ENCODE measurements at regions not wholly inside any gene's neighbourhood (a gene's known extent, or its start where the extent isn't known, plus 50 kb on each side); places are given as distances from the start of the nearest gene placed in this dataset.
A peak's percentile ranks its signal among the peaks of the same experiment; 100 is the strongest.
"Not testable (repeated sequence)": the region's sequence is repeated elsewhere in the genome, so short reads cannot be mapped to it uniquely, and the experiment has no call there.

GRCh38 chr2:195562570-195563566, 94.2 kb upstream of the SLC39A10 start:
- H3K27ac Mint-ChIP-seq, result peak overlapping the region in 5 of 6 donors; percentile 70 to 94 (median 87)
- H3K9me3 Mint-ChIP-seq, result no peaks in the 10 kb centered on the region
- DNase-seq, result no peak
- H3K27me3 Mint-ChIP-seq (ENCODE audit: low read depth in 3 of 3), result peaks cover 0 to 5% (median 1%) of the 10 kb centered on the region in 3 donors
- H3K4me1 Mint-ChIP-seq, result peaks cover 50 to 54% of the 10 kb centered on the region in 2 donors
- peaks cover 0 to 9% (median 0%) of the 10 kb centered on the region in 3 donors for H3K36me3 Mint-ChIP-seq
- peak overlapping the region; percentile 50 to 79 (median 70) for H3K4me3 Mint-ChIP-seq

DNA sequence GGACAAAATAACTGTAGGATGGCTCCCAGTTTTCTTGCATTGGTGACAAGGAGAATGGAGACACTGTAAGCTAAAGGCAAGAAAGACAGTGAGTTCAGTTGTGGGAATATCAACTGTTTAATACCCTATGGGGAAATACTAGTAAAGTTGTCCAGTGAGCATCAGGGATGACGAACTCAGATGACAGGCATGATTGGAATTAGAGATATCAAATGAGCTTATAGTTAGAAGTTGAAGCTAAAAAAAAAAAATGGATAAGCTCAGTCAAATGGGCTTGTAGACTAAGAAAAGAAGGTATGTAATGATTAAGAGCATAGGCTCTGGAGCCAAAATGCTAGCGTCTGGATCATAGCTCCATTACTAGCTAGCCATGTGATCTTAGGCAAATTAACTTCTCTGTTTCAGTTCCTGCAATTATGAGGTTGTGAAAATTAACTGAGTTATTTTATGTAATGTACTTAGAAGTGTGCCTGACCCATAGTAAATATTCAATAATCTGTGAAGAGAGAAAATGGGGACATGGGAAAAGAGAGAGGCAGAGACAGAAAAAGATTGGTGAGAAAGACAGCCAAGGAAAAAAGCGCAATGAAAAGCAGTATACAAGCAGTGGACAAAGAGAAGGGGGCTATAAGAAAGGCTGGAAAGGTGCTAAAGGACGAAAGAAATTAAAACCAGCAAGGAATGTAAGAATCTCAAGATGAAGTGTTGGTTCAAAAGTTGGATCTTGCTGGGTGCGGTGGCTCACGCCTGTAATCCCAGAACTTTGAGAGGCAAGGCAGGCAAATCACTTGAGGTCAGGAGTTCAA, 95.7 kb upstream of the SLC39A10 start:
- Mint-ChIP-seq H3K4me1 (peaks cover 54 to 60% of the 10 kb centered on the region in 2 donors), H3K4me3 (peak overlapping the region; percentile 48 to 89 (median 51))
- no peak for DNase-seq

GRCh38 chr2:195560209-195560895, 96.7 kb upstream of the SLC39A10 start:
- peaks cover 0 to 7% (median 1%) of the 10 kb centered on the region in 3 donors for H3K27me3 Mint-ChIP-seq (ENCODE audit: low read depth in 3 of 3)
- no peak for DNase-seq
- peak overlapping the region; percentile 77 to 96 (median 90) for H3K27ac Mint-ChIP-seq
- peaks cover 55 to 60% of the 10 kb centered on the region in 2 donors for H3K4me1 Mint-ChIP-seq
- H3K36me3 Mint-ChIP-seq, result peaks cover 0 to 9% (median 0%) of the 10 kb centered on the region in 3 donors
- peak overlapping the region; percentile 74 to 89 (median 76) for H3K4me3 Mint-ChIP-seq
- H3K9me3 Mint-ChIP-seq, result no peaks in the 10 kb centered on the region

More for the DNA sequence above, 95.7 kb upstream of the SLC39A10 start:
- Mint-ChIP-seq H3K36me3 (peaks cover 0 to 9% (median 0%) of the 10 kb centered on the region in 3 donors), H3K27me3 (ENCODE audit: low read depth in 3 of 3) (peaks cover 0 to 5% (median 1%) of the 10 kb centered on the region in 3 donors), H3K27ac (peak overlapping the region; percentile 64 to 96 (median 83)), H3K9me3 (no peaks in the 10 kb centered on the region)

DNA sequence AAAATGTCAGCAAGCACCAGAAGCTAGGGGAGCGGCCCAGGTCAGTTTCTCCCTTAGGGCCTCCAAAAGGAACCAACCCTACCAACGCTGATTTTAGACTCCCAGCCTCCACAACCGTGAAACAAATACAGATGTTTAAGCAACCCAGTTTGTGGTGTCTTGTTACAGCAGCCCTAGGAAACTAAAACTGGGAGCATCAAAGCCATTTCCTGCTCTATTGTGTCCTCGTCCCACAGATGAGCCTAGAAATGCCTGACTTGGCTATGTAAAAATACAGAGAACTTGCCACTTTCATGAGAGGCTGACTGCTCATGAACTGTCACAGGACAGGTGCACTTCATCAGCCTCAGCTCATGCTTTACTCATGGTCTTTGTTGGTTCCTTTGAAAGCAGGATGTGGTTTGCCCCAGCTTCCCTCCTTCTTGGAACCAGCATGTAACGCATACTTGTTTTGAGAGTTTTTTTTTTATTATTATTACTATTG, 97.6 kb upstream of the SLC39A10 start:
- Mint-ChIP-seq H3K9me3 (no peaks in the 10 kb centered on the region), H3K4me1 (peaks cover 55 to 60% of the 10 kb centered on the region in 2 donors), H3K27ac (peak overlapping the region; percentile 77 to 93 (median 86)), H3K4me3 (peak overlapping the region; percentile 65 to 86 (median 75)), H3K27me3 (ENCODE audit: low read depth in 3 of 3) (peaks cover 0 to 8% (median 1%) of the 10 kb centered on the region in 3 donors), H3K36me3 (peaks cover 0 to 9% (median 0%) of the 10 kb centered on the region in 3 donors)
- peak; percentile 62 to 72 (median 69) for DNase-seq

GRCh38 chr2:195555971-195556370, 101.1 kb upstream of the SLC39A10 start:
- Mint-ChIP-seq H3K4me1 (peaks cover 39 to 50% of the 10 kb centered on the region in 2 donors), H3K27me3 (ENCODE audit: low read depth in 3 of 3) (peaks cover 0 to 11% (median 3%) of the 10 kb centered on the region in 3 donors), H3K36me3 (peaks cover 4 to 13% (median 9%) of the 10 kb centered on the region in 3 donors), H3K9me3 (peaks cover 0 to 3% (median 0%) of the 10 kb centered on the region in 6 donors), H3K4me3 (no peak overlapping the region), H3K27ac (no peak overlapping the region)
- no peak for DNase-seq

- H3K27me3 Mint-ChIP-seq (ENCODE audit: low read depth in 3 of 3), result peaks cover 0 to 8% (median 5%) of the 10 kb centered on the region in 3 donors
- peak overlapping the region in 2 of 5 donors; percentile 3 to 52 for H3K4me3 Mint-ChIP-seq
- peaks cover 9 to 16% (median 13%) of the 10 kb centered on the region in 3 donors for H3K36me3 Mint-ChIP-seq
- peak overlapping the region in 5 of 6 donors; percentile 14 to 79 (median 53) for H3K27ac Mint-ChIP-seq
- DNase-seq, result no peak
- H3K9me3 Mint-ChIP-seq, result peaks cover 0 to 6% (median 0%) of the 10 kb centered on the region in 6 donors
- peaks cover 14 to 21% of the 10 kb centered on the region in 2 donors for H3K4me1 Mint-ChIP-seq
These were observed 104.4 kb upstream of the SLC39A10 start for GRCh38 chr2:195552581-195552980.

GRCh38 chr2:195548198-195548940, 108.7 kb upstream of the SLC39A10 start:
- Mint-ChIP-seq H3K9me3 (peaks cover 0 to 8% (median 0%) of the 10 kb centered on the region in 6 donors), H3K4me3 (no peak overlapping the region), H3K36me3 (peaks cover 9 to 16% (median 13%) of the 10 kb centered on the region in 3 donors), H3K27me3 (ENCODE audit: low read depth in 3 of 3) (peaks cover 0 to 7% (median 2%) of the 10 kb centered on the region in 3 donors), H3K27ac (peak overlapping the region in 2 of 6 donors; percentile 18 to 43), H3K4me1 (peaks cover 12 to 25% of the 10 kb centered on the region in 2 donors)
- no peak for DNase-seq

DNA sequence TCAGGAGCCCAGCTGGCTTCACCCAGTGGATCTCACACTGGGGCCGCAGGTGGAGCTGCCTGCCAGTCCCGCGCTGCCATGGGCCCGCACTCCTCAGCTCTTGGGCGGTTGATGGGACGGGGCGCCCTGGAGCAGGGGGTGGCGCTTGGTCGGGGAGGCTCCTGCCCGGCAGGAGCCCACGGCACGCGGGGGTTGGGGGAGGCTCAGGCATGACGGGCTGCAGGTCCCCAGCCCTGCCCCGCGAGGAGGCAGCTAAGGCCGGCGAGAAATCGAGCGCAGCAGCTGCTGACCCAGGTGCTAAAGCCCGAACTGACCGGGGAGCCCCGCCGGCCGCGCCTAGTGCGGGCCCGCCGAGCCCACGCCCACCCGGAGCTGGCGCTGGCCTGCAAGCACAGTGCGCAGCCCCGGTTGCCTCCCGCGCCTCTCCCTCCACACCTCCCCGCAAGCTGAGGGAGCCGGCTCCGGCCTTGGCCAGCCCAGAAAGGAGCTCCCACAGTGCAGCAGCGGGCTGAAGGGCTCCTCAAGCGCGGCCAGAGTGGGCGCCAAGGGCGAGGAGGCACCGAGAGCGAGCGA, 109.7 kb upstream of the SLC39A10 start:
- H3K27ac Mint-ChIP-seq; H3K4me3 Mint-ChIP-seq; DNase-seq; H3K9me3 Mint-ChIP-seq; H3K27me3 Mint-ChIP-seq (ENCODE audit: low read depth in 3 of 3): not testable (repeated sequence)
- H3K36me3 Mint-ChIP-seq, result peaks cover 5 to 12% (median 10%) of the 10 kb centered on the region in 3 donors
- peaks cover 17 to 25% of the 10 kb centered on the region in 2 donors for H3K4me1 Mint-ChIP-seq

GRCh38 chr2:195545811-195546210, 111.2 kb upstream of the SLC39A10 start:
- H3K9me3 Mint-ChIP-seq, result peaks cover 0 to 5% (median 0%) of the 10 kb centered on the region in 6 donors
- H3K4me3 Mint-ChIP-seq, result no peak overlapping the region
- DNase-seq, result no peak
- H3K27me3 Mint-ChIP-seq (ENCODE audit: low read depth in 3 of 3), result peaks cover 3 to 7% (median 5%) of the 10 kb centered on the region in 3 donors
- peaks cover 25 to 39% of the 10 kb centered on the region in 2 donors for H3K4me1 Mint-ChIP-seq
- H3K27ac Mint-ChIP-seq, result no peak overlapping the region
- peaks cover 4 to 7% (median 5%) of the 10 kb centered on the region in 3 donors for H3K36me3 Mint-ChIP-seq

- Mint-ChIP-seq H3K9me3 (peaks cover 0 to 4% (median 0%) of the 10 kb centered on the region in 6 donors), H3K36me3 (peaks cover 0 to 3% (median 0%) of the 10 kb centered on the region in 3 donors), H3K27me3 (ENCODE audit: low read depth in 3 of 3) (peaks cover 3 to 7% (median 4%) of the 10 kb centered on the region in 3 donors), H3K4me1 (peaks cover 25 to 41% of the 10 kb centered on the region in 2 donors), H3K27ac (no peak overlapping the region), H3K4me3 (no peak overlapping the region)
- no peak for DNase-seq
These were observed 112.8 kb upstream of the SLC39A10 start for GRCh38 chr2:195543902-195544894.

GRCh38 chr2:195543063-195543462, 114.0 kb upstream of the SLC39A10 start:
- Mint-ChIP-seq H3K36me3 (peaks cover 0 to 4% (median 0%) of the 10 kb centered on the region in 3 donors), H3K4me1 (peaks cover 30 to 52% of the 10 kb centered on the region in 2 donors), H3K9me3 (peaks cover 0 to 1% (median 0%) of the 10 kb centered on the region in 6 donors), H3K27me3 (ENCODE audit: low read depth in 3 of 3) (peaks cover 3 to 7% (median 5%) of the 10 kb centered on the region in 3 donors), H3K27ac (peak overlapping the region in 1 of 6 donors; percentile 54), H3K4me3 (peak overlapping the region in 2 of 5 donors; percentile 4 to 6)
- no peak for DNase-seq

Data from immature natural killer cell (primary cell).